SK-N-SH treated with all-trans-retinoic acid at 6 μM for 48 hours (cell line): ENCODE measurements at regions not wholly inside any gene's neighbourhood (a gene's known extent, or its start where the extent isn't known, plus 50 kb on each side); places are given as distances from the start of the nearest gene placed in this dataset.

Experiments used
- ATAC-seq: fragments of 200-7000 bp; cut with Tn5 transposase; 3 replicates; pipeline ENCODE4 v1.9.1; 2020; ENCODE audit warnings: mild to moderate bottlenecking, moderate library complexity
- BACH2 ChIP-seq: fragments of 250-450 bp; sonication (Bioruptor Pico); IDR thresholded peaks from 2 replicates; pipeline ENCODE4 v1.9.0; 2021; ENCODE audit warnings: mild to moderate bottlenecking, borderline replicate concordance
- CSDC2 ChIP-seq: fragments of 250-450 bp; sonication (Bioruptor Pico); IDR thresholded peaks from 2 replicates; pipeline ENCODE4 v1.5.0; 2020; ENCODE audit warnings: mild to moderate bottlenecking, moderate library complexity
- ESRRG ChIP-seq: fragments of 250-450 bp; sonication (Bioruptor Pico); IDR thresholded peaks from 2 replicates; pipeline ENCODE4 v1.6.1; 2021; ENCODE audit warnings: mild to moderate bottlenecking
- GLIS3 ChIP-seq: fragments of 250-450 bp; sonication (Bioruptor Pico); IDR thresholded peaks from 2 replicates; pipeline ENCODE4 v1.5.0; 2020; ENCODE audit warnings: mild to moderate bottlenecking, moderate library complexity
- ISL1 ChIP-seq: fragments of 250-450 bp; sonication (Bioruptor Pico); IDR thresholded peaks from 2 replicates; pipeline ENCODE4 v2.1.2; 2022; ENCODE audit warnings: mild to moderate bottlenecking, moderate library complexity
- PPARA ChIP-seq: fragments of 250-450 bp; sonication (Bioruptor Pico); IDR thresholded peaks from 2 replicates; pipeline ENCODE4 v1.5.0; 2020; ENCODE audit warnings: mild to moderate bottlenecking, borderline replicate concordance
- TCF4 ChIP-seq: fragments of 250-450 bp; sonication (Bioruptor Pico); IDR thresholded peaks from 2 replicates; pipeline ENCODE4 v1.8.0; 2021; ENCODE audit warnings: mild to moderate bottlenecking, moderate library complexity, borderline replicate concordance
- TOX ChIP-seq: fragments of 250-450 bp; sonication (Bioruptor Pico); IDR thresholded peaks from 2 replicates; pipeline ENCODE4 v1.8.0; 2021; ENCODE audit warnings: mild to moderate bottlenecking, moderate library complexity, borderline replicate concordance
- ZC3H10 ChIP-seq: fragments of 250-450 bp; sonication (Bioruptor Pico); IDR thresholded peaks from 2 replicates; pipeline ENCODE4 v1.5.1; 2021; ENCODE audit warnings: mild to moderate bottlenecking, moderate library complexity
- ZFP3 ChIP-seq: fragments of 250-450 bp; sonication (Bioruptor Pico); IDR thresholded peaks from 2 replicates; pipeline ENCODE4 v1.5.0; 2020; ENCODE audit warnings: mild to moderate bottlenecking, moderate library complexity
- ZFP30 ChIP-seq: fragments of 450-650 bp; formaldehyde crosslinking; IDR thresholded peaks from 2 replicates; pipeline ENCODE4 v1.5.0; 2022; ENCODE audit warnings: mild to moderate bottlenecking, moderate library complexity
- ZNF565 ChIP-seq: fragments of 450-650 bp; formaldehyde crosslinking; conservative IDR thresholded peaks from 2 replicates; pipeline ENCODE4 v1.5.0; 2020; ENCODE audit warnings: low read depth, mild to moderate bottlenecking, moderate library complexity
- ZNF8 ChIP-seq: fragments of 450-650 bp; formaldehyde crosslinking; IDR thresholded peaks from 2 replicates; pipeline ENCODE4 v1.5.0; 2020; ENCODE audit warnings: mild to moderate bottlenecking, moderate library complexity
- TF ChIP-seq, protein P1 (sequence below): fragments of 250-450 bp; sonication (Bioruptor Pico); IDR thresholded peaks from 2 replicates; pipeline ENCODE4 v1.8.0; 2021; ENCODE audit warnings: low read depth, mild to moderate bottlenecking, moderate library complexity, borderline replicate concordance
- TF ChIP-seq, protein P2 (sequence below): fragments of 250-450 bp; sonication (Bioruptor Pico); IDR thresholded peaks from 2 replicates; pipeline ENCODE4 v1.5.1; 2020; ENCODE audit warnings: low read depth, mild to moderate bottlenecking, moderate library complexity
- TF ChIP-seq, protein P3 (sequence below): fragments of 250-450 bp; sonication (Bioruptor Pico); IDR thresholded peaks from 2 replicates; pipeline ENCODE4 v1.8.0; 2020; ENCODE audit warnings: mild to moderate bottlenecking, moderate library complexity, borderline replicate concordance
- TF ChIP-seq, protein P4 (sequence below): fragments of 250-450 bp; sonication (Bioruptor Pico); IDR thresholded peaks from 2 replicates; pipeline ENCODE4 v1.5.0; 2020; ENCODE audit warnings: mild to moderate bottlenecking, moderate library complexity

DNA sequence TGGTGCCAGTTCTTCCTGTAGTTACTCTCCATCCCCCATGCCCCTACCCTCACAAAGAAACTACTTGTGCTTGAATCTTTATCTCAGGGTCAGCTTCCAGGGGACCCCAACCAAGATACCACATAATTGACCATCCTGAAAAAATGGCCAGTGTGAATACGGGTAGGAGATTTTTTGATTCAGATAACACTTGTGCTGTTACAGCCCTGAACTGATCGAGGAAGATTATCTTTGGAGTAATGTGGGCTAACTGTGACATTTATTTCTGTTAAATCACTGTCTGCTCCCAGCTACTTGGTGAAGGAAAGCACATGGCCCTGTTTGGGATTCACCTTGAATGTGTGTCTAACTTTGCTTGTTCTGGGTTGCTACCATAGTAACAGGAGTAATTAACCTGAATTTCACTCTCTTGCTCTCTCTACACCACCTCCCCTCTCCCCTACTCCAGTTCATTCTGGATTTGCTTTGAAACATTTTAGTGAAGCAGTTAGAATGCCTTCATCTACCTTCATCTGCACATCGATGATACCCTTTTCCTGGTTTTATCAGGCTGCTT, 219.6 kb upstream of the CHD6 start:
- no peak for ATAC-seq
- TF ChIP-seq ZNF8 (CRISPR knock-in tag) = no peak
- no peak for TF ChIP-seq TOX (CRISPR knock-in tag)
- TF ChIP-seq BACH2 = no peak
- TF ChIP-seq, protein P1, sequence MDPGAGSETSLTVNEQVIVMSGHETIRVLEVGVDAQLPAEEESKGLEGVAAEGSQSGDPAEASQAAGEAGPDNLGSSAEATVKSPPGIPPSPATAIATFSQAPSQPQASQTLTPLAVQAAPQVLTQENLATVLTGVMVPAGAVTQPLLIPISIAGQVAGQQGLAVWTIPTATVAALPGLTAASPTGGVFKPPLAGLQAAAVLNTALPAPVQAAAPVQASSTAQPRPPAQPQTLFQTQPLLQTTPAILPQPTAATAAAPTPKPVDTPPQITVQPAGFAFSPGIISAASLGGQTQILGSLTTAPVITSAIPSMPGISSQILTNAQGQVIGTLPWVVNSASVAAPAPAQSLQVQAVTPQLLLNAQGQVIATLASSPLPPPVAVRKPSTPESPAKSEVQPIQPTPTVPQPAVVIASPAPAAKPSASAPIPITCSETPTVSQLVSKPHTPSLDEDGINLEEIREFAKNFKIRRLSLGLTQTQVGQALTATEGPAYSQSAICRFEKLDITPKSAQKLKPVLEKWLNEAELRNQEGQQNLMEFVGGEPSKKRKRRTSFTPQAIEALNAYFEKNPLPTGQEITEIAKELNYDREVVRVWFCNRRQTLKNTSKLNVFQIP (CRISPR knock-in tag) = no peak
- TF ChIP-seq, protein P2, sequence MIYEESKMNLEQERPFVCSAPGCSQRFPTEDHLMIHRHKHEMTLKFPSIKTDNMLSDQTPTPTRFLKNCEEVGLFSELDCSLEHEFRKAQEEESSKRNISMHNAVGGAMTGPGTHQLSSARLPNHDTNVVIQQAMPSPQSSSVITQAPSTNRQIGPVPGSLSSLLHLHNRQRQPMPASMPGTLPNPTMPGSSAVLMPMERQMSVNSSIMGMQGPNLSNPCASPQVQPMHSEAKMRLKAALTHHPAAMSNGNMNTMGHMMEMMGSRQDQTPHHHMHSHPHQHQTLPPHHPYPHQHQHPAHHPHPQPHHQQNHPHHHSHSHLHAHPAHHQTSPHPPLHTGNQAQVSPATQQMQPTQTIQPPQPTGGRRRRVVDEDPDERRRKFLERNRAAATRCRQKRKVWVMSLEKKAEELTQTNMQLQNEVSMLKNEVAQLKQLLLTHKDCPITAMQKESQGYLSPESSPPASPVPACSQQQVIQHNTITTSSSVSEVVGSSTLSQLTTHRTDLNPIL (CRISPR knock-in tag) = no peak
- TF ChIP-seq, protein P3, sequence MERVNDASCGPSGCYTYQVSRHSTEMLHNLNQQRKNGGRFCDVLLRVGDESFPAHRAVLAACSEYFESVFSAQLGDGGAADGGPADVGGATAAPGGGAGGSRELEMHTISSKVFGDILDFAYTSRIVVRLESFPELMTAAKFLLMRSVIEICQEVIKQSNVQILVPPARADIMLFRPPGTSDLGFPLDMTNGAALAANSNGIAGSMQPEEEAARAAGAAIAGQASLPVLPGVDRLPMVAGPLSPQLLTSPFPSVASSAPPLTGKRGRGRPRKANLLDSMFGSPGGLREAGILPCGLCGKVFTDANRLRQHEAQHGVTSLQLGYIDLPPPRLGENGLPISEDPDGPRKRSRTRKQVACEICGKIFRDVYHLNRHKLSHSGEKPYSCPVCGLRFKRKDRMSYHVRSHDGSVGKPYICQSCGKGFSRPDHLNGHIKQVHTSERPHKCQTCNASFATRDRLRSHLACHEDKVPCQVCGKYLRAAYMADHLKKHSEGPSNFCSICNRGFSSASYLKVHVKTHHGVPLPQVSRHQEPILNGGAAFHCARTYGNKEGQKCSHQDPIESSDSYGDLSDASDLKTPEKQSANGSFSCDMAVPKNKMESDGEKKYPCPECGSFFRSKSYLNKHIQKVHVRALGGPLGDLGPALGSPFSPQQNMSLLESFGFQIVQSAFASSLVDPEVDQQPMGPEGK = no peak
- TF ChIP-seq TCF4 (CRISPR knock-in tag) = no peak
- no peak for TF ChIP-seq CSDC2
- TF ChIP-seq PPARA = no peak

DNA sequence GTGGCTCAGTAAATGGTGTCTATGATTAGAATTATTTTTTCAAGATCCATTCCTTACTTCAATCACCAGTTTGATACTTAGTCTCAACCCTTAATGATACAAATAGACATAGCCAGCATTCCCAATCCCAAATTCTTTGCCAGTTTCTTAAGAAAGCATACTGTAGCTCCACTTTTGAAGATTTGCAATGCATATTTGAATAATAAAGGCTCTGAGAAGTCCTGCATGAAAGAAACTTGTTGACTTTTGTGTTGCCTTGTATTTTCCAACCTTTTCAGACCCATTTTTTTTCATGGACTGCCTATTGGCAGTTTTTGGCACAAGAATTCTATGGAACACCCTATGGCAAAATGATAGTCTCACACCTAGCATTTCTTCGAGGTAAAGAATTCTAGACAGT, 215.6 kb upstream of the CHD6 start:
- TF ChIP-seq ZC3H10 (CRISPR knock-in tag) (no peak), ZFP3 (no peak), GLIS3 (CRISPR knock-in tag) (no peak), TOX (CRISPR knock-in tag) (no peak), BACH2 (no peak), ZNF565 (CRISPR knock-in tag) (no peak)
- TF ChIP-seq, protein P3 = no peak
- ATAC-seq = no peak

DNA sequence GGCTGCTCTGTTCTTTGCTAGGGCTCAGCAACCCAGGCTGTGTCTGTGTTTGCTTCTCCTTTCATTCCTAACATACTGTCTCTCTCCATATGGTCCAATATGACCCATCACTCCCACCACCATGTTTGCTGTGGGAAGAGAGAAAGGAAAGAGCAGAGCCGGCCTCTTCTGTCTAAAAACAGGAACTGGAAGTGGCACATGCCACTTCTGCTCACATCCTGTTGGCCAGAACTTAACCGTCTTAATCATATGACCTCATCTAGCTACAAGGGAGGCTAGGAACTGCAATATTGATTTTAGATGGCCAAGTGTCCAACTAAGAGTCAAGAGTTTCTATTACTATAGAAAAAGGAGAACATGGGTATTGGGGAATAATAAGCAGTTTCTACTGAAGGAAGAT, 212.5 kb upstream of the CHD6 start:
- ATAC-seq = no peak
- no peak for TF ChIP-seq ZNF8 (CRISPR knock-in tag)
- TF ChIP-seq, protein P4, sequence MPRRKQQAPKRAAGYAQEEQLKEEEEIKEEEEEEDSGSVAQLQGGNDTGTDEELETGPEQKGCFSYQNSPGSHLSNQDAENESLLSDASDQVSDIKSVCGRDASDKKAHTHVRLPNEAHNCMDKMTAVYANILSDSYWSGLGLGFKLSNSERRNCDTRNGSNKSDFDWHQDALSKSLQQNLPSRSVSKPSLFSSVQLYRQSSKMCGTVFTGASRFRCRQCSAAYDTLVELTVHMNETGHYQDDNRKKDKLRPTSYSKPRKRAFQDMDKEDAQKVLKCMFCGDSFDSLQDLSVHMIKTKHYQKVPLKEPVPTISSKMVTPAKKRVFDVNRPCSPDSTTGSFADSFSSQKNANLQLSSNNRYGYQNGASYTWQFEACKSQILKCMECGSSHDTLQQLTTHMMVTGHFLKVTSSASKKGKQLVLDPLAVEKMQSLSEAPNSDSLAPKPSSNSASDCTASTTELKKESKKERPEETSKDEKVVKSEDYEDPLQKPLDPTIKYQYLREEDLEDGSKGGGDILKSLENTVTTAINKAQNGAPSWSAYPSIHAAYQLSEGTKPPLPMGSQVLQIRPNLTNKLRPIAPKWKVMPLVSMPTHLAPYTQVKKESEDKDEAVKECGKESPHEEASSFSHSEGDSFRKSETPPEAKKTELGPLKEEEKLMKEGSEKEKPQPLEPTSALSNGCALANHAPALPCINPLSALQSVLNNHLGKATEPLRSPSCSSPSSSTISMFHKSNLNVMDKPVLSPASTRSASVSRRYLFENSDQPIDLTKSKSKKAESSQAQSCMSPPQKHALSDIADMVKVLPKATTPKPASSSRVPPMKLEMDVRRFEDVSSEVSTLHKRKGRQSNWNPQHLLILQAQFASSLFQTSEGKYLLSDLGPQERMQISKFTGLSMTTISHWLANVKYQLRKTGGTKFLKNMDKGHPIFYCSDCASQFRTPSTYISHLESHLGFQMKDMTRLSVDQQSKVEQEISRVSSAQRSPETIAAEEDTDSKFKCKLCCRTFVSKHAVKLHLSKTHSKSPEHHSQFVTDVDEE (CRISPR knock-in tag) = no peak
- no peak for TF ChIP-seq ZFP3
- no peak for TF ChIP-seq ZFP30
- TF ChIP-seq ZNF565 (CRISPR knock-in tag) = no peak
- TF ChIP-seq TCF4 (CRISPR knock-in tag) = no peak
- TF ChIP-seq PPARA = no peak
- TF ChIP-seq ESRRG = no peak
- TF ChIP-seq, protein P1 (CRISPR knock-in tag) = no peak
- no peak for TF ChIP-seq BACH2
- no peak for TF ChIP-seq ISL1
